A673 (cell line): ENCODE measurements at regions not wholly inside any gene's neighbourhood (a gene's known extent, or its start where the extent isn't known, plus 50 kb on each side); places are given as distances from the start of the nearest gene placed in this dataset.

Experiments
- BruUV-seq: library from RNA; stranded (reverse); fragments of 400-500 nt; replicated peaks from 2 replicates; lab custom pipeline; 2021; lab: Mats Ljungman, UMichigan
- CTCF ChIA-PET: fragments of 300-600 bp; sonication (Branson Sonifier 250); formaldehyde crosslinking; loops from one replicate; lab custom pipeline; 2022; ENCODE audit warnings: antibody characterized with exemption; lab: Charles Lee
- POLR2A ChIA-PET: fragments of 300-600 bp; sonication (Branson Sonifier 250); formaldehyde crosslinking; loops from one replicate; lab custom pipeline; 2022; ENCODE audit warnings: antibody characterized with exemption; ENCODE audit not compliant: low non-redundant PET; lab: Charles Lee
- DNase-seq: peaks from one replicate; pipeline ENCODE4 v3.0.0-alpha.2; 2015; ENCODE audit warnings: low spot score
- H3K27ac ChIP-seq: fragments of 200-600 bp; sonication (generic); 2 replicates; pipeline ENCODE4 v1.5.1; 2016; ENCODE audit warnings: mixed run types, low read depth, mild to moderate bottlenecking, mixed read lengths, antibody characterized with exemption, low read length; ENCODE audit not compliant: poor library complexity, severe bottlenecking
- H3K27me3 ChIP-seq: fragments of 200-600 bp; sonication (generic); replicated peaks from 2 replicates; pipeline ENCODE4 v1.6.1; 2017; ENCODE audit warnings: mixed run types, low read depth, mild to moderate bottlenecking, mixed read lengths, antibody characterized with exemption, low read length; ENCODE audit not compliant: insufficient read depth, poor library complexity
- H3K36me3 ChIP-seq: fragments of 200-600 bp; sonication (generic); 2 replicates; pipeline ENCODE4 v1.6.1; 2016; ENCODE audit warnings: mixed run types, mild to moderate bottlenecking, mixed read lengths, antibody characterized with exemption, low read length; ENCODE audit not compliant: insufficient read depth, poor library complexity, severe bottlenecking
- H3K4me1 ChIP-seq: fragments of 200-600 bp; sonication (generic); 2 replicates; pipeline ENCODE4 v1.6.1; 2017; ENCODE audit warnings: mixed run types, mild to moderate bottlenecking, mixed read lengths, antibody characterized with exemption, low read length; ENCODE audit not compliant: insufficient read depth, poor library complexity, severe bottlenecking
- H3K4me3 ChIP-seq: fragments of 200-600 bp; sonication (generic); 2 replicates; pipeline ENCODE4 v1.5.1; 2016; ENCODE audit warnings: low read depth, mixed run types, mild to moderate bottlenecking, mixed read lengths, low read length; ENCODE audit not compliant: poor library complexity, severe bottlenecking
- H3K9me3 ChIP-seq: fragments of 200-600 bp; sonication (generic); 2 replicates; pipeline ENCODE4 v1.6.1; 2016; ENCODE audit warnings: mixed run types, low read depth, mild to moderate bottlenecking, mixed read lengths, antibody characterized with exemption, low read length; ENCODE audit not compliant: poor library complexity, severe bottlenecking
- CTCF ChIP-seq: fragments of 300-800, 200-600 bp; sonication (generic); conservative IDR thresholded peaks from 2 replicates; pipeline ENCODE4 v1.5.1; 2017; ENCODE audit warnings: low read depth, mild to moderate bottlenecking, antibody characterized with exemption, low read length, moderate library complexity, mixed read lengths
- EZH2 ChIP-seq: fragments of 200-600 bp; sonication (generic); IDR thresholded peaks from 2 replicates; pipeline ENCODE4 v1.6.1; 2017; ENCODE audit warnings: borderline replicate concordance, low read depth, mild to moderate bottlenecking, mixed read lengths, antibody characterized with exemption, low read length; ENCODE audit not compliant: poor library complexity, severe bottlenecking
- intact Hi-C: fragments of 100-400 bp; cut with micrococcal nuclease; formaldehyde crosslinking; loops from one replicate; pipeline ENCODE4 v1.10.0; 2022; ENCODE audit not compliant: unreplicated experiment

GRCh38 chr5:147176422-147176821 is 58.4 kb upstream of the STK32A start:
- ChIA-PET CTCF (interaction anchor here (1.0 kb wide), 1 partner anchor 1708 kb away, joined by 3 read pairs; no protein-coding TSS in a partner anchor), POLR2A (no interaction called here)
- Histone ChIP-seq H3K27ac (no peak overlapping the region), H3K4me3 (no peak overlapping the region), H3K36me3 (no peaks in the 10 kb centered on the region), H3K9me3 (no peaks in the 10 kb centered on the region), H3K27me3 (peaks cover 58% of the 10 kb centered on the region), H3K4me1 (no peaks in the 10 kb centered on the region)
- intact Hi-C loops, result no loop called here
- BruUV-seq, result no TSS peak
- no peak for TF ChIP-seq EZH2
- TF ChIP-seq CTCF, result no peak
- DNase-seq, result no peak

GRCh38 chr5:147177125-147177840 is 57.5 kb upstream of the STK32A start:
- POLR2A ChIA-PET, result no interaction called here
- no TSS peak for BruUV-seq

GRCh38 chr5:147179562-147180147 is 55.2 kb upstream of the STK32A start:
- no peak for DNase-seq
- Histone ChIP-seq H3K9me3 (no peaks in the 10 kb centered on the region), H3K4me3 (no peak overlapping the region), H3K27me3 (peaks cover 43% of the 10 kb centered on the region), H3K27ac (no peak overlapping the region), H3K36me3 (no peaks in the 10 kb centered on the region), H3K4me1 (no peaks in the 10 kb centered on the region)
- no TSS peak for BruUV-seq
- ChIA-PET POLR2A (interaction anchor here (0.6 kb wide), 1 partner anchor 15 kb away, joined by 6 read pairs; no protein-coding TSS in a partner anchor), CTCF (no interaction called here)
- intact Hi-C loops, result no loop called here
- TF ChIP-seq CTCF (no peak), EZH2 (no peak)

More at GRCh38 chr5:147177125-147177840, 57.5 kb upstream of the STK32A start:
- Histone ChIP-seq H3K9me3 (no peaks in the 10 kb centered on the region), H3K4me1 (no peaks in the 10 kb centered on the region), H3K4me3 (no peak overlapping the region), H3K27ac (no peak overlapping the region), H3K27me3 (peaks cover 55% of the 10 kb centered on the region), H3K36me3 (no peaks in the 10 kb centered on the region)
- CTCF ChIA-PET, result no interaction called here
- intact Hi-C loops, result no loop called here
- no peak for TF ChIP-seq CTCF
- no peak for DNase-seq
